Endodermal cell (in vitro differentiated cells): ENCODE measurements at regions not wholly inside any gene's neighbourhood (a gene's known extent, or its start where the extent isn't known, plus 50 kb on each side); places are given as distances from the start of the nearest gene placed in this dataset.

Experiments
- DNase-seq: peaks from one replicate; pipeline ENCODE4 v3.0.0-alpha.2; 2017
- H3K27ac ChIP-seq: 2 replicates; pipeline ENCODE4 v1.5.1; 2013; ENCODE audit warnings: mild to moderate bottlenecking, low read depth, low read length, moderate library complexity
- H3K27me3 ChIP-seq: 2 replicates; pipeline ENCODE4 v1.6.1; 2013; ENCODE audit warnings: mild to moderate bottlenecking, low read length, moderate library complexity; ENCODE audit not compliant: insufficient read depth, control insufficient read depth, poor library complexity, severe bottlenecking
- H3K36me3 ChIP-seq: 2 replicates; pipeline ENCODE4 v1.7.0; 2013; ENCODE audit warnings: mild to moderate bottlenecking, low read length, moderate library complexity; ENCODE audit not compliant: control insufficient read depth, insufficient read depth
- H3K4me1 ChIP-seq: one replicate; pipeline ENCODE4 v1.7.0; 2013; ENCODE audit warnings: low read length; ENCODE audit not compliant: control insufficient read depth, insufficient read depth
- H3K4me3 ChIP-seq: 2 replicates; pipeline ENCODE4 v1.5.1; 2013; ENCODE audit warnings: mild to moderate bottlenecking, low read length, moderate library complexity
- H3K9ac ChIP-seq: 2 replicates; pipeline ENCODE4 v1.6.1; 2013; ENCODE audit warnings: mild to moderate bottlenecking, low read length, moderate library complexity; ENCODE audit not compliant: poor library complexity, severe bottlenecking; ENCODE audit errors: extremely low read depth
- H3K9me3 ChIP-seq: 2 replicates; pipeline ENCODE4 v1.6.1; 2013; ENCODE audit warnings: mild to moderate bottlenecking, low read length, moderate library complexity; ENCODE audit not compliant: control insufficient read depth
- H3K27ac Mint-ChIP-seq: 2 replicates; pipeline ENCODE4 v1.8.0; 2020; ENCODE audit warnings: mixed read lengths
- H3K27me3 Mint-ChIP-seq: 2 replicates; pipeline ENCODE4 v1.8.0; 2021; ENCODE audit warnings: mild to moderate bottlenecking, mixed read lengths; ENCODE audit not compliant: insufficient read depth
- H3K36me3 Mint-ChIP-seq: 2 replicates; pipeline ENCODE4 v1.8.0; 2020; ENCODE audit warnings: low read depth, mixed read lengths
- H3K4me1 Mint-ChIP-seq: 2 replicates; pipeline ENCODE4 v1.8.0; 2020; ENCODE audit warnings: mixed read lengths
- H3K4me3 Mint-ChIP-seq: 2 replicates; pipeline ENCODE4 v1.8.0; 2020; ENCODE audit warnings: mild to moderate bottlenecking, moderate library complexity, mixed read lengths
- H3K9me3 Mint-ChIP-seq: 2 replicates; pipeline ENCODE4 v1.8.0; 2020; ENCODE audit warnings: mild to moderate bottlenecking, mixed read lengths
- CTCF ChIP-seq: fragments of 200-600 bp; sonication (generic); conservative IDR thresholded peaks from 2 replicates; pipeline ENCODE4 v1.5.0; 2021; ENCODE audit warnings: antibody characterized with exemption, mild to moderate bottlenecking
- WGBS, 2 experiments: methylation state at CpG; one replicate each; pipeline versions ENCODE4 v1.1.5 to v1.1.7; 2013; ENCODE audit warnings: missing lambda C conversion rate in 2 of 2, mixed read lengths in 1 of 2; ENCODE audit not compliant: insufficient coverage in 1 of 2, insufficient read length in 1 of 2; 5-methylcytosine and 5-hydroxymethylcytosine counted together

DNA sequence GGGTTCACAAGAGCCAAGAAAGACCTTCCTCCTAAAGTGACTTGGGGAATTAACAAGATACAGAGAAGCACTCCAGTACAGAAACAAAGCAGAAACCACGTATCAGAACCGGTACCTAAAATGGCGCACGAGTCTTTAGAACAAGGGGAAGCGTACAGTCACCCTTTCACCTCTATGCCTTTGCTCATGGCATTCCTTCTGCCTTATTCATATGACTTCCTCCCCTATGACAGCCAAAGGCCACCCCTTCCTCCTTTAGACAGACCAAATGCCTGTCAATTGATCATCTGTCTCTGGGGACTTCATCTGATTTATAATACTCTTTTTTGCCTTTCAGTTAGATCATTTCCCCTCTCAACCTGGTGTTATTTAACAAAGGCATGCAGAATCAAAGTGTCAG lies 89.5 kb upstream of the OSBPL8 start:
- H3K4me3 Mint-ChIP-seq: no peak overlapping the region

GRCh38 chr12:76652402-76652801 lies 92.8 kb upstream of the OSBPL8 start:
- H3K4me1 Mint-ChIP-seq: no peaks in the 10 kb centered on the region
- DNase-seq: no peak
- H3K27me3 ChIP-seq: no peaks in the 10 kb centered on the region
- no peaks in the 10 kb centered on the region for H3K9me3 ChIP-seq
- no peaks in the 10 kb centered on the region for H3K36me3 Mint-ChIP-seq
- no peak overlapping the region for H3K27ac Mint-ChIP-seq
- WGBS, 2 experiments: 80% methylated on average over 3 of the region's 4 CpGs; no CpG with 5 or more reads in 1 of the 2 experiments
- no peak overlapping the region for H3K9ac ChIP-seq
- H3K27ac ChIP-seq: no peak overlapping the region
- H3K4me3 Mint-ChIP-seq: no peak overlapping the region
- no peaks in the 10 kb centered on the region for H3K27me3 Mint-ChIP-seq
- no peaks in the 10 kb centered on the region for H3K4me1 ChIP-seq
- no peaks in the 10 kb centered on the region for H3K36me3 ChIP-seq
- no peak overlapping the region for H3K4me3 ChIP-seq
- no peaks in the 10 kb centered on the region for H3K9me3 Mint-ChIP-seq
- TF ChIP-seq CTCF: no peak

More for the DNA sequence above, 89.5 kb upstream of the OSBPL8 start:
- Histone ChIP-seq H3K9me3 (no peaks in the 10 kb centered on the region), H3K9ac (no peak overlapping the region), H3K4me1 (no peaks in the 10 kb centered on the region), H3K4me3 (no peak overlapping the region), H3K27ac (no peak overlapping the region), H3K27me3 (no peaks in the 10 kb centered on the region), H3K36me3 (no peaks in the 10 kb centered on the region)
- Mint-ChIP-seq H3K27me3 (peaks cover 3% of the 10 kb centered on the region), H3K36me3 (no peaks in the 10 kb centered on the region), H3K27ac (no peak overlapping the region), H3K4me1 (no peaks in the 10 kb centered on the region), H3K9me3 (peaks cover 3% of the 10 kb centered on the region)
- no peak for TF ChIP-seq CTCF
- 96 to 98% methylated on average over 5 of the region's 5 CpGs for WGBS, 2 experiments
- no peak for DNase-seq

- H3K9ac ChIP-seq: no peak overlapping the region
- no peak overlapping the region for H3K27ac Mint-ChIP-seq
- DNase-seq: no peak
- H3K4me3 ChIP-seq: no peak overlapping the region
- H3K4me1 Mint-ChIP-seq: no peaks in the 10 kb centered on the region
- no peaks in the 10 kb centered on the region for H3K36me3 Mint-ChIP-seq
- H3K9me3 Mint-ChIP-seq: peaks cover 4% of the 10 kb centered on the region
- H3K27me3 ChIP-seq: no peaks in the 10 kb centered on the region
- TF ChIP-seq CTCF: no peak
- peaks cover 4% of the 10 kb centered on the region for H3K9me3 ChIP-seq
- H3K4me1 ChIP-seq: no peaks in the 10 kb centered on the region
- H3K27ac ChIP-seq: no peak overlapping the region
- H3K27me3 Mint-ChIP-seq: no peaks in the 10 kb centered on the region
- WGBS, 2 experiments: 81 to 100% methylated on average over 1 of the region's 1 CpG
- no peak overlapping the region for H3K4me3 Mint-ChIP-seq
- H3K36me3 ChIP-seq: no peaks in the 10 kb centered on the region
Observed at GRCh38 chr12:76653342-76653741, 93.8 kb upstream of the OSBPL8 start.
